ENCODE measurements at regions not wholly inside any gene's neighbourhood (a gene's known extent, or its start where the extent isn't known, plus 50 kb on each side); places are given as distances from the start of the nearest gene placed in this dataset.
"Not testable (repeated sequence)": the region's sequence is repeated elsewhere in the genome, so short reads cannot be mapped to it uniquely, and the experiment has no call there.

- H3K4me2 ChIP-seq (ENCODE audit: low read depth, low read length, poor library complexity, severe bottlenecking): no peak overlapping the region
Measured at GRCh38 chr4:28093071-28093470, 1232.4 kb downstream of the STIM2 start.

GRCh38 chr4:28101583-28101982 is 1240.9 kb downstream of the STIM2 start:
- no peak for DNase-seq
- H3K9me2 ChIP-seq (replicated peaks; ENCODE audit: insufficient read depth, low read length): no peaks in the 10 kb centered on the region
- no peak overlapping the region for H3K4me2 ChIP-seq (ENCODE audit: low read depth, low read length, poor library complexity, severe bottlenecking)
- no peaks in the 10 kb centered on the region for H3K36me3 ChIP-seq (ENCODE audit: insufficient read depth, low read length)
- no peaks in the 10 kb centered on the region for H3K4me1 ChIP-seq (ENCODE audit: low read length)
- H3K79me2 ChIP-seq (ENCODE audit: low read length): no peaks in the 10 kb centered on the region
- no peak overlapping the region for H2AFZ ChIP-seq (ENCODE audit: low read length)
- H3K4me3 ChIP-seq (ENCODE audit: low read length): no peak overlapping the region
- H3K9ac ChIP-seq (ENCODE audit: low read length): no peak overlapping the region
- H3K27ac ChIP-seq (ENCODE audit: low read length): no peak overlapping the region
- peaks cover 12% of the 10 kb centered on the region for H3K9me3 ChIP-seq (ENCODE audit: low read length)
- H3K27me3 ChIP-seq (ENCODE audit: low read length): no peaks in the 10 kb centered on the region
- H4K20me1 ChIP-seq (ENCODE audit: insufficient read depth, low read depth, low read length): no peaks in the 10 kb centered on the region

More at GRCh38 chr4:28093071-28093470, 1232.4 kb downstream of the STIM2 start:
- Histone ChIP-seq H2AFZ (ENCODE audit: low read length) (no peak overlapping the region), H3K27ac (ENCODE audit: low read length) (no peak overlapping the region), H3K36me3 (ENCODE audit: insufficient read depth, low read length) (no peaks in the 10 kb centered on the region), H3K79me2 (ENCODE audit: low read length) (no peaks in the 10 kb centered on the region), H3K9ac (ENCODE audit: low read length) (no peak overlapping the region), H3K27me3 (ENCODE audit: low read length) (no peaks in the 10 kb centered on the region), H3K9me3 (ENCODE audit: low read length) (peaks cover 7% of the 10 kb centered on the region; the same call in 1 of the 2 replicates), H3K4me1 (ENCODE audit: low read length) (no peaks in the 10 kb centered on the region), H4K20me1 (ENCODE audit: insufficient read depth, low read depth, low read length) (no peaks in the 10 kb centered on the region), H3K4me3 (ENCODE audit: low read length) (no peak overlapping the region), H3K9me2 (replicated peaks; ENCODE audit: insufficient read depth, low read length) (no peaks in the 10 kb centered on the region)
- DNase-seq: no peak

DNA sequence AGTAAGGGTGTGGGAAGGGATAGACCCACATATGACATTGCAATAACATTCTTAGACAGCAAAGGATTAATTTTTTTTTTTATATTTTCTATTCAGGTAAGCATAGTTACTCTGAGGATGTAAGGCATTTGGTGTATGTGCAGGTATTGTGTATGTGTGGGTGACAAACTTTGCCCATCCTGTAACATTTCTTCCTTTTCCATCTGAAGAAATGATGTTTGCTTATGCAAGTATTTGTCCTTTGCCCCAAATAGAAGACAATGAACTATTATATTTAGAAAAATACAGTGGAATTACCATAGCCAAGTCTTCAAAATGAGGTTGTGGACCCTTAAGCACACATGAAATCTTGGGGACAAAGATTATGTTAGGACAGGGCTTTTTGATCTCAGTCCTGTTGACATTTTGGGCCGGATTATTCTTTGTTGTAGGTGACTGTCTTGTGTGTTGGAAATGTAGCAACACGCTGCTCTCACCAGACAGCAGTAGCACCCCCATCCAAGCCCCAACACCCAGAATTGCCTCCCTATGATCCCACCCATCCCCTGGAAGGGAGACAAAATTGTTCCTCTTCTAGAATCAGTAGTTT is 1244.7 kb downstream of the STIM2 start:
- H3K9ac ChIP-seq (ENCODE audit: low read length): no peak overlapping the region
- no peaks in the 10 kb centered on the region for H4K20me1 ChIP-seq (ENCODE audit: insufficient read depth, low read depth, low read length)
- H3K79me2 ChIP-seq (ENCODE audit: low read length): no peaks in the 10 kb centered on the region
- H3K9me2 ChIP-seq (replicated peaks; ENCODE audit: insufficient read depth, low read length): no peaks in the 10 kb centered on the region
- no peak for DNase-seq
- H3K27ac ChIP-seq (ENCODE audit: low read length): no peak overlapping the region
- no peaks in the 10 kb centered on the region for H3K27me3 ChIP-seq (ENCODE audit: low read length)
- H2AFZ ChIP-seq (ENCODE audit: low read length): no peak overlapping the region
- no peaks in the 10 kb centered on the region for H3K4me1 ChIP-seq (ENCODE audit: low read length)
- H3K4me2 ChIP-seq (ENCODE audit: low read depth, low read length, poor library complexity, severe bottlenecking): no peak overlapping the region
- H3K4me3 ChIP-seq (ENCODE audit: low read length): no peak overlapping the region
- no peaks in the 10 kb centered on the region for H3K36me3 ChIP-seq (ENCODE audit: insufficient read depth, low read length)
- peaks cover 14% of the 10 kb centered on the region for H3K9me3 ChIP-seq (ENCODE audit: low read length)

DNA sequence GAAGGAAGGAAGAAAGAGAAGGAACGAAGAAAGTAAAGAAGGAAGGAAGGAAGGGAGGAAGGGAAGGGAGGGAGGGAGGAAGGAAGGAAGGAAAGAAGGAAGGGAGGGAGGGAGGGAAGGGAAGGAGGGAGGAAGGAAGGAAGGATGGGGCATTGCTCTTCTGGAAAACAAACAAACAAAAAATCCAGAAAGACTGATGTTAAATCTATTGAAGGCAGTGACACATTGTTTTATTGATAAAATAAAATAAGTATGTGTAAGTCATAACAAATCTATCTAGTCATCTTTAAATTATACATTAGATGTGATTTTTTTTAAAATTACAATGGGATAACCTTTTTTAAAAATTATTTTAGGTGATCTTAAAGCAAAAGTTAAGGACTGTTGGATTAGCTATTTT is 1245.5 kb downstream of the STIM2 start:
- no peak overlapping the region for H3K9ac ChIP-seq (ENCODE audit: low read length)
- H3K4me1 ChIP-seq (ENCODE audit: low read length): no peaks in the 10 kb centered on the region
- DNase-seq: no peak
- no peak overlapping the region for H3K27ac ChIP-seq (ENCODE audit: low read length)
- H3K27me3 ChIP-seq (ENCODE audit: low read length): no peaks in the 10 kb centered on the region
- no peak overlapping the region for H3K4me2 ChIP-seq (ENCODE audit: low read depth, low read length, poor library complexity, severe bottlenecking)
- no peaks in the 10 kb centered on the region for H3K36me3 ChIP-seq (ENCODE audit: insufficient read depth, low read length)
- no peaks in the 10 kb centered on the region for H3K9me2 ChIP-seq (replicated peaks; ENCODE audit: insufficient read depth, low read length)
- no peak overlapping the region for H2AFZ ChIP-seq (ENCODE audit: low read length)
- peaks cover 14% of the 10 kb centered on the region for H3K9me3 ChIP-seq (ENCODE audit: low read length)
- H3K4me3 ChIP-seq (ENCODE audit: low read length): no peak overlapping the region
- no peaks in the 10 kb centered on the region for H3K79me2 ChIP-seq (ENCODE audit: low read length)
- H4K20me1 ChIP-seq (ENCODE audit: insufficient read depth, low read depth, low read length): no peaks in the 10 kb centered on the region

DNA sequence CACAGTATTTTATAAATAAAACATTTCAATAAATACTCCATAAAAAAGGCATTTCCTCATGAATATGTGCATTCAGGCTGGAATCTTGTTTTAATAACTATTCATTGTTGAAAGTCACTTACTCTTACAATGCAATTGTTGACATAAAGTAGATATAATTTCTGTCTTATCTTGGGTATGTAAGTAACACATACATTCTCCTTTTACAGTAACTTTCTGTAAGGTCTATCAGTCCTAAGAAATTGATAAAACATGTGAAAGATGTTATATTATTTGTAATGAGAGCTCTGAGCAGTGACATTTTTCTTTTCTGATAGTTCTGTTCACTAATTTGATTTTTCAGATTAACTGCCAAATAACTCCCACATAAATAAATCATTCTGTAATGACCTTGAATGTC is 1249.2 kb downstream of the STIM2 start:
- no peak overlapping the region for H2AFZ ChIP-seq (ENCODE audit: low read length)
- H3K27ac ChIP-seq (ENCODE audit: low read length): no peak overlapping the region
- H3K27me3 ChIP-seq (ENCODE audit: low read length): no peaks in the 10 kb centered on the region
- no peak overlapping the region for H3K4me2 ChIP-seq (ENCODE audit: low read depth, low read length, poor library complexity, severe bottlenecking)
- no peaks in the 10 kb centered on the region for H4K20me1 ChIP-seq (ENCODE audit: insufficient read depth, low read depth, low read length)
- no peak for DNase-seq
- H3K9ac ChIP-seq (ENCODE audit: low read length): no peak overlapping the region
- no peaks in the 10 kb centered on the region for H3K9me2 ChIP-seq (replicated peaks; ENCODE audit: insufficient read depth, low read length)
- H3K4me3 ChIP-seq (ENCODE audit: low read length): no peak overlapping the region
- no peaks in the 10 kb centered on the region for H3K36me3 ChIP-seq (ENCODE audit: insufficient read depth, low read length)
- no peaks in the 10 kb centered on the region for H3K79me2 ChIP-seq (ENCODE audit: low read length)
- H3K4me1 ChIP-seq (ENCODE audit: low read length): no peaks in the 10 kb centered on the region
- peaks cover 11% of the 10 kb centered on the region for H3K9me3 ChIP-seq (ENCODE audit: low read length)

DNA sequence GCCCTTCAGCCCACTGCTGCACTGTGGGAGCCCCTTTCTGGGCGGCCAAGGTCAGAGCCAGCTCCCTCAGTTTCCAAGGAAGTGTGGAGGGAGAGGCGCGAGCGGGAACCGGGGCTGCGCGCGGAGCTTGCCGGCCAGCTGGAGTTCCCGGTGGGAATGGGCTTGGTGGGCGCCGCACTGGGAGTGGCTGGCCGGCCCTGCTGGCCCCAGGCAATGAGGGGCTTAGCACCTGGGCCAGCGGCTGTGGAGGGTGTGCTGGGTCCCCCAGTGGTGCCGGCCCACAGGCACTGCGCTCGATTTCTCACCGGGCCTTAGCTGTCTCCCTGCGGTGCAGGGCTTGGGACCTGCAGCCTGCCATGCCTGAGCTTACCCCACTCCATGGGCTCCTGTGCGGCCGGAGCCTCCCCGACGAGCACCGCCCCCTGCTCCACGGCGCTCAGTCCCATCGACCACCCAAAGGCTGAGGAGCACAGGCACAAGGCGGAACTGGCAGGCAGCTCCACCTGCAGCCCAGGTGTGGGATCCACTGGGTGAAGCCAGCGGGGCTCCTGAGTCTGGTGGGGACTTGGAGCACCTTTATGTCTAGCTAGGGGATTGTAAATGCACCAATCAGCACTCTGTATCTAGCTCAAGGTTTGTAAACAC is 1252.2 kb downstream of the STIM2 start:
- not testable (repeated sequence) for H2AFZ ChIP-seq (ENCODE audit: low read length); H4K20me1 ChIP-seq (ENCODE audit: insufficient read depth, low read depth, low read length); H3K9me2 ChIP-seq (replicated peaks; ENCODE audit: insufficient read depth, low read length); H3K36me3 ChIP-seq (ENCODE audit: insufficient read depth, low read length); DNase-seq; H3K4me2 ChIP-seq (ENCODE audit: low read depth, low read length, poor library complexity, severe bottlenecking); H3K27me3 ChIP-seq (ENCODE audit: low read length); H3K9me3 ChIP-seq (ENCODE audit: low read length); H3K4me1 ChIP-seq (ENCODE audit: low read length); H3K9ac ChIP-seq (ENCODE audit: low read length); H3K4me3 ChIP-seq (ENCODE audit: low read length); H3K79me2 ChIP-seq (ENCODE audit: low read length); H3K27ac ChIP-seq (ENCODE audit: low read length)

DNA sequence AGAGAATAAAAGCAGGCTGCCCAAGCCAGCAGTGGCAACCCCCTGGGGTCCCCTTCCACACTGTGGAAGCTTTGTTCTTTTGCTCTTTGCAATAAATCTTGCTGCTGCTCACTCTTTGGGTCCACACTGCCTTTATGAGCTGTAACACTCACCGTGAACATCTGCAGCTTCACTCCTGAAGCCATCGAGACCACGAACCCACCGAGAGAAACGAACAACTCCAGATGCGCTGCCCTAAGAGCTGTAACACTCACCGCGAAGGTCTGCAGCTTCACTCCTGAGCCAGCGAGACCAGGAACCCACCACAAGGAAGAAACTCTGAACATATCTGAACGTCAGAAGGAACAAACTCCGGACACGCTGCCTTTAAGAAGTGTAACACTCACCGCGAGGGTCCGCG is 1252.9 kb downstream of the STIM2 start:
- H3K36me3 ChIP-seq (ENCODE audit: insufficient read depth, low read length); DNase-seq; H3K4me1 ChIP-seq (ENCODE audit: low read length); H3K4me2 ChIP-seq (ENCODE audit: low read depth, low read length, poor library complexity, severe bottlenecking); H3K79me2 ChIP-seq (ENCODE audit: low read length); H2AFZ ChIP-seq (ENCODE audit: low read length); H3K9me2 ChIP-seq (replicated peaks; ENCODE audit: insufficient read depth, low read length); H4K20me1 ChIP-seq (ENCODE audit: insufficient read depth, low read depth, low read length); H3K27me3 ChIP-seq (ENCODE audit: low read length); H3K4me3 ChIP-seq (ENCODE audit: low read length); H3K9ac ChIP-seq (ENCODE audit: low read length); H3K27ac ChIP-seq (ENCODE audit: low read length): not testable (repeated sequence)
- peaks cover 11% of the 10 kb centered on the region for H3K9me3 ChIP-seq (ENCODE audit: low read length)

DNA sequence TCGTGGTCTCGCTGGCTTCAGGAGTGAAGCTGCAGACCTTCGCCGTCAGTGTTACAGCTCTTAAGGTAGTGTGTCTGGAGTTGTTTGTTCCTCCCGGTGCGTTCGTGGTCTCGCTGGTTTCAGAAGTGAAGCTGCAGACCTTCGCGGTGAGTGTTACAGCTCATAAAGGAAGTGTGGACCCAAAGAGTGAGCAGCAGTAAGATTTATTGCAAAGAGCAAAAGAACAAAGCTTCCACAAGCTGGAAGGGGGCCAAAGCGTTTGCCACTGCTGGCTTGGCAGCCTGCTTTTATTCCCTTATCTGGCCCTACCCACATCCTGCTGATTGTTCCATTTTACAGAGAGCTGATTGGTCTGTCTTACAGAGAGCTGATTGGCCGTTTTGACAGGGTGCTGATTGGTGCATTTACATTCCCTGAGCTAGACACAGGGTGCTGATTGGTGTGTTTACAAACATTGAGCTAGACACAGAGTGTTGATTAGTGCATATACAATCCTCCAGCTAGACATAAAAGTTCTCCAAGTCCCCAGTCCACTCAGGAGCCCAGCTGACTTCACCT is 1256.0 kb downstream of the STIM2 start:
- H3K27ac ChIP-seq (ENCODE audit: low read length); H3K36me3 ChIP-seq (ENCODE audit: insufficient read depth, low read length); H3K9me2 ChIP-seq (replicated peaks; ENCODE audit: insufficient read depth, low read length); H2AFZ ChIP-seq (ENCODE audit: low read length); H4K20me1 ChIP-seq (ENCODE audit: insufficient read depth, low read depth, low read length); H3K27me3 ChIP-seq (ENCODE audit: low read length); H3K79me2 ChIP-seq (ENCODE audit: low read length); H3K4me3 ChIP-seq (ENCODE audit: low read length); H3K4me1 ChIP-seq (ENCODE audit: low read length); H3K4me2 ChIP-seq (ENCODE audit: low read depth, low read length, poor library complexity, severe bottlenecking); H3K9ac ChIP-seq (ENCODE audit: low read length); DNase-seq: not testable (repeated sequence)
- H3K9me3 ChIP-seq (ENCODE audit: low read length): peaks cover 15% of the 10 kb centered on the region

All from Karpas-422 (cell line).